ENCODE measurements at regions not wholly inside any gene's neighbourhood (a gene's known extent, or its start where the extent isn't known, plus 50 kb on each side); places are given as distances from the start of the nearest gene placed in this dataset.

- TF ChIP-seq CTCF (IDR thresholded peaks at IDR 0.05; ENCODE audit: partially characterized antibody, unreplicated experiment), result no peak
- no peaks in the 10 kb centered on the region for H3K9me3 Mint-ChIP-seq (ENCODE audit: unreplicated experiment)
- no peak overlapping the region for H3K27ac Mint-ChIP-seq (ENCODE audit: unreplicated experiment)
- DNase-seq, result no peak
- no peaks in the 10 kb centered on the region for H3K27me3 Mint-ChIP-seq (ENCODE audit: unreplicated experiment)
- no peaks in the 10 kb centered on the region for H3K36me3 Mint-ChIP-seq (ENCODE audit: unreplicated experiment)
- H3K4me3 Mint-ChIP-seq (ENCODE audit: unreplicated experiment), result no peak overlapping the region
- peaks cover 2% of the 10 kb centered on the region for H3K4me1 Mint-ChIP-seq (ENCODE audit: low read depth, unreplicated experiment)
These were observed 184.1 kb upstream of the KYNU start for GRCh38 chr2:142693171-142693950.

GRCh38 chr2:142688856-142689605 is 188.4 kb upstream of the KYNU start:
- H3K4me3 Mint-ChIP-seq (ENCODE audit: unreplicated experiment), result no peak overlapping the region
- no peak for TF ChIP-seq CTCF (IDR thresholded peaks at IDR 0.05; ENCODE audit: partially characterized antibody, unreplicated experiment)
- no peaks in the 10 kb centered on the region for H3K9me3 Mint-ChIP-seq (ENCODE audit: unreplicated experiment)
- H3K27me3 Mint-ChIP-seq (ENCODE audit: unreplicated experiment), result no peaks in the 10 kb centered on the region
- H3K36me3 Mint-ChIP-seq (ENCODE audit: unreplicated experiment), result no peaks in the 10 kb centered on the region
- peaks cover 2% of the 10 kb centered on the region for H3K4me1 Mint-ChIP-seq (ENCODE audit: low read depth, unreplicated experiment)
- no peak for DNase-seq
- no peak overlapping the region for H3K27ac Mint-ChIP-seq (ENCODE audit: unreplicated experiment)

GRCh38 chr2:142687509-142687908 is 190.0 kb upstream of the KYNU start:
- Mint-ChIP-seq H3K27ac (ENCODE audit: unreplicated experiment) (no peak overlapping the region), H3K9me3 (ENCODE audit: unreplicated experiment) (no peaks in the 10 kb centered on the region), H3K27me3 (ENCODE audit: unreplicated experiment) (no peaks in the 10 kb centered on the region), H3K4me3 (ENCODE audit: unreplicated experiment) (no peak overlapping the region), H3K4me1 (ENCODE audit: low read depth, unreplicated experiment) (peaks cover 2% of the 10 kb centered on the region), H3K36me3 (ENCODE audit: unreplicated experiment) (no peaks in the 10 kb centered on the region)
- no peak for TF ChIP-seq CTCF (IDR thresholded peaks at IDR 0.05; ENCODE audit: partially characterized antibody, unreplicated experiment)
- no peak for DNase-seq

- TF ChIP-seq CTCF (IDR thresholded peaks at IDR 0.05; ENCODE audit: partially characterized antibody, unreplicated experiment), result no peak
- no peaks in the 10 kb centered on the region for H3K27me3 Mint-ChIP-seq (ENCODE audit: unreplicated experiment)
- H3K4me3 Mint-ChIP-seq (ENCODE audit: unreplicated experiment), result no peak overlapping the region
- H3K9me3 Mint-ChIP-seq (ENCODE audit: unreplicated experiment), result no peaks in the 10 kb centered on the region
- DNase-seq, result no peak
- H3K36me3 Mint-ChIP-seq (ENCODE audit: unreplicated experiment), result no peaks in the 10 kb centered on the region
- H3K4me1 Mint-ChIP-seq (ENCODE audit: low read depth, unreplicated experiment), result peaks cover 2% of the 10 kb centered on the region
- no peak overlapping the region for H3K27ac Mint-ChIP-seq (ENCODE audit: unreplicated experiment)
These were observed 190.4 kb upstream of the KYNU start for GRCh38 chr2:142687075-142687474.

- H3K9me3 Mint-ChIP-seq (ENCODE audit: unreplicated experiment), result no peaks in the 10 kb centered on the region
- H3K4me3 Mint-ChIP-seq (ENCODE audit: unreplicated experiment), result no peak overlapping the region
- TF ChIP-seq CTCF (IDR thresholded peaks at IDR 0.05; ENCODE audit: partially characterized antibody, unreplicated experiment), result no peak
- no peak overlapping the region for H3K27ac Mint-ChIP-seq (ENCODE audit: unreplicated experiment)
- no peaks in the 10 kb centered on the region for H3K4me1 Mint-ChIP-seq (ENCODE audit: low read depth, unreplicated experiment)
- no peak for DNase-seq
- no peaks in the 10 kb centered on the region for H3K27me3 Mint-ChIP-seq (ENCODE audit: unreplicated experiment)
- no peaks in the 10 kb centered on the region for H3K36me3 Mint-ChIP-seq (ENCODE audit: unreplicated experiment)
These were observed 192.8 kb upstream of the KYNU start for GRCh38 chr2:142684667-142685066.
